Transverse colon (tissue), 3 donors: ENCODE measurements at regions not wholly inside any gene's neighbourhood (a gene's known extent, or its start where the extent isn't known, plus 50 kb on each side); places are given as distances from the start of the nearest gene placed in this dataset.

ENCODE experiments used
- POLR2A ChIP-seq: fragments of 450-650 bp; IDR thresholded peaks from one replicate; pipeline ENCODE4 v1.6.1; 2016; ENCODE audit warnings: antibody characterized with exemption, mild to moderate bottlenecking, moderate library complexity
- TF ChIP-seq, protein P1 (sequence below), 5 experiments: fragments of 200-600 bp in 3 of 5; fragments of 450-650 bp in 2 of 5; sonication (generic) in 3 of 5; IDR thresholded peaks; 1 replicate in 2 of 5; 2 replicates in 3 of 5; pipeline ENCODE4 v1.5.1; 2016 to 2017; ENCODE audit warnings: antibody characterized with exemption in 5 of 5, inconsistent platforms in 3 of 5, mild to moderate bottlenecking in 2 of 5, moderate library complexity in 1 of 5

DNA sequence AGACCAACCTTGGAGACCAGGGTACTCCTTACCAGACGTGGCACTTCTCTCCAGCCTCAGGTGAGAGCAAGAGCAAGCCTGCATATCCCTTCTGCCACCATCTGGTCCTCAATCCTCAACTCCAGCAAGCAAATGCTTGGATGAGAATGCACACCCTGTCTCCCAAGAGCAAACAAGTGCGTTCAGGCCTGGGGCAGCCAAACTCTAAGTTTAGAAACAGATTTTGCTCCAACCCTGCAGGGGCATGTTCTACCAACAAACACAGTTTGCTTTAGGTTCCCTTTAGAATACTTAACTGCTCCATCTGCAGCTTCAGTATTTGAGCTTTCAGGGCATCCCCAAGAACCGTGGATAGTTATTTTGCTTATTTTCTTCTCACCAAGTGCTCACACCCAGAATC lies 55.9 kb upstream of the FICD start:
- no peak for TF ChIP-seq POLR2A
- TF ChIP-seq, protein P1, sequence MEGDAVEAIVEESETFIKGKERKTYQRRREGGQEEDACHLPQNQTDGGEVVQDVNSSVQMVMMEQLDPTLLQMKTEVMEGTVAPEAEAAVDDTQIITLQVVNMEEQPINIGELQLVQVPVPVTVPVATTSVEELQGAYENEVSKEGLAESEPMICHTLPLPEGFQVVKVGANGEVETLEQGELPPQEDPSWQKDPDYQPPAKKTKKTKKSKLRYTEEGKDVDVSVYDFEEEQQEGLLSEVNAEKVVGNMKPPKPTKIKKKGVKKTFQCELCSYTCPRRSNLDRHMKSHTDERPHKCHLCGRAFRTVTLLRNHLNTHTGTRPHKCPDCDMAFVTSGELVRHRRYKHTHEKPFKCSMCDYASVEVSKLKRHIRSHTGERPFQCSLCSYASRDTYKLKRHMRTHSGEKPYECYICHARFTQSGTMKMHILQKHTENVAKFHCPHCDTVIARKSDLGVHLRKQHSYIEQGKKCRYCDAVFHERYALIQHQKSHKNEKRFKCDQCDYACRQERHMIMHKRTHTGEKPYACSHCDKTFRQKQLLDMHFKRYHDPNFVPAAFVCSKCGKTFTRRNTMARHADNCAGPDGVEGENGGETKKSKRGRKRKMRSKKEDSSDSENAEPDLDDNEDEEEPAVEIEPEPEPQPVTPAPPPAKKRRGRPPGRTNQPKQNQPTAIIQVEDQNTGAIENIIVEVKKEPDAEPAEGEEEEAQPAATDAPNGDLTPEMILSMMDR (IDR thresholded peaks at IDR 0.05): no peak
